Fibroblast of villous mesenchyme (primary cell): ENCODE measurements at regions not wholly inside any gene's neighbourhood (a gene's known extent, or its start where the extent isn't known, plus 50 kb on each side); places are given as distances from the start of the nearest gene placed in this dataset.

Experiments used
- DNase-seq: peaks from one replicate; pipeline ENCODE4 v3.0.0-alpha.2; 2010; ENCODE audit warnings: low read depth
- H3K4me3 ChIP-seq: 2 replicates; pipeline ENCODE4 v1.5.1; 2011; ENCODE audit warnings: low read depth, mild to moderate bottlenecking, low read length
- TF ChIP-seq, protein P1 (sequence below): IDR thresholded peaks from 2 replicates; pipeline ENCODE4 v1.5.1; 2012; ENCODE audit warnings: low read depth, mild to moderate bottlenecking, low read length; ENCODE audit not compliant: insufficient read depth

- H3K4me3 ChIP-seq = no peak overlapping the region
- TF ChIP-seq, protein P1, sequence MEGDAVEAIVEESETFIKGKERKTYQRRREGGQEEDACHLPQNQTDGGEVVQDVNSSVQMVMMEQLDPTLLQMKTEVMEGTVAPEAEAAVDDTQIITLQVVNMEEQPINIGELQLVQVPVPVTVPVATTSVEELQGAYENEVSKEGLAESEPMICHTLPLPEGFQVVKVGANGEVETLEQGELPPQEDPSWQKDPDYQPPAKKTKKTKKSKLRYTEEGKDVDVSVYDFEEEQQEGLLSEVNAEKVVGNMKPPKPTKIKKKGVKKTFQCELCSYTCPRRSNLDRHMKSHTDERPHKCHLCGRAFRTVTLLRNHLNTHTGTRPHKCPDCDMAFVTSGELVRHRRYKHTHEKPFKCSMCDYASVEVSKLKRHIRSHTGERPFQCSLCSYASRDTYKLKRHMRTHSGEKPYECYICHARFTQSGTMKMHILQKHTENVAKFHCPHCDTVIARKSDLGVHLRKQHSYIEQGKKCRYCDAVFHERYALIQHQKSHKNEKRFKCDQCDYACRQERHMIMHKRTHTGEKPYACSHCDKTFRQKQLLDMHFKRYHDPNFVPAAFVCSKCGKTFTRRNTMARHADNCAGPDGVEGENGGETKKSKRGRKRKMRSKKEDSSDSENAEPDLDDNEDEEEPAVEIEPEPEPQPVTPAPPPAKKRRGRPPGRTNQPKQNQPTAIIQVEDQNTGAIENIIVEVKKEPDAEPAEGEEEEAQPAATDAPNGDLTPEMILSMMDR = no peak
- no peak for DNase-seq
These were observed 1540.9 kb upstream of the MIR17HG start for GRCh38 chr13:89806594-89806993.

GRCh38 chr13:89812856-89813255 lies 1534.6 kb upstream of the MIR17HG start:
- no peak for DNase-seq
- TF ChIP-seq, protein P1 = no peak
- H3K4me3 ChIP-seq = no peak overlapping the region

DNA sequence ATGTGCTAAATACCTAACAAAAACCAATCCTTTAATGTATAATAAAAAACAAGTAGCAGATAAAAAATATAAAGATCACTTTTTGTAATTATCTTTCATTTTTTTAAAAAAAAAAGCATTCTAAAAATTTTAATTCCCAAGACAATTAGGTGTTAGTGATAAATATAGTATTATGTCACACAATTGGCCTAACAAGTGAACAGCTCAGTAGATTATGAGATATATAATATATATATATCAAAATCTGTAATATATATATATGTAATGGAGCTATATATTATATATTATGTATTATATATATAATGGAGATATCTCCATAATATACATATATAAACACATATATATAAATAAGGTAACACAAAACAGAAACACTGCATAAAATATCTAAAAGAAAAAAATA lies 1531.1 kb upstream of the MIR17HG start:
- no peak for DNase-seq
- TF ChIP-seq, protein P1 = no peak
- H3K4me3 ChIP-seq = no peak overlapping the region

- TF ChIP-seq, protein P1 = no peak
- no peak overlapping the region for H3K4me3 ChIP-seq
- no peak for DNase-seq
These were observed 1525.0 kb upstream of the MIR17HG start for GRCh38 chr13:89822467-89822866.

DNA sequence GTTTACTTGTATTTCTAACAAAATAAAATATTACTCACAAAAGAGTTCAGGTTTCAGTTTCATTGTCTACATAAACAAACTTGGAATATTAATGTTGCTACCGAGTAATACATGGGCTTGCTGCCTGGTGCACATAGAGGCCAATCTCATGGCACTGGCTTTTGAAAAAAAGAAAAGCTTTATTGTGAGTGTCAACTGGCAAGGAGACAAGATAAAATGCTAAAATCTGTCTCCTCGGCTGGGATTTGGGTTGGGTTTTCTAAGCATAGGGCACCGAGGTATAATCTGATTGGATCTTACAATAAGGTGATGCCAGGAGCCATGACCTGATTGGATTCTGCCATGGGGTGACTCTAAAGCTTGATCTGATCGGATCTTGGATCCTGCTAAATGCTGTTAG lies 1519.9 kb upstream of the MIR17HG start:
- TF ChIP-seq, protein P1 = no peak
- DNase-seq = no peak
- no peak overlapping the region for H3K4me3 ChIP-seq

GRCh38 chr13:89828506-89828905 lies 1519.0 kb upstream of the MIR17HG start:
- no peak for DNase-seq
- TF ChIP-seq, protein P1 = no peak
- no peak overlapping the region for H3K4me3 ChIP-seq

- TF ChIP-seq, protein P1 = no peak
- DNase-seq = no peak
- no peak overlapping the region for H3K4me3 ChIP-seq
These were observed 1516.3 kb upstream of the MIR17HG start for GRCh38 chr13:89831157-89831556.
